SK-N-SH treated with all-trans-retinoic acid at 6 μM for 48 hours (cell line): ENCODE measurements at regions not wholly inside any gene's neighbourhood (a gene's known extent, or its start where the extent isn't known, plus 50 kb on each side); places are given as distances from the start of the nearest gene placed in this dataset.

ENCODE experiments used
- ATAC-seq: fragments of 200-7000 bp; cut with Tn5 transposase; 3 replicates; pipeline ENCODE4 v1.9.1; 2020; ENCODE audit warnings: mild to moderate bottlenecking, moderate library complexity
- ARNTL ChIP-seq: fragments of 450-650 bp; formaldehyde crosslinking; IDR thresholded peaks from 2 replicates; pipeline ENCODE4 v1.5.0; 2020; ENCODE audit warnings: low read depth, mild to moderate bottlenecking, moderate library complexity, borderline replicate concordance
- BACH2 ChIP-seq: fragments of 250-450 bp; sonication (Bioruptor Pico); IDR thresholded peaks from 2 replicates; pipeline ENCODE4 v1.9.0; 2021; ENCODE audit warnings: mild to moderate bottlenecking, borderline replicate concordance
- CREB5 ChIP-seq: fragments of 250-450 bp; sonication (Bioruptor Pico); IDR thresholded peaks from 2 replicates; pipeline ENCODE4 v1.5.1; 2020; ENCODE audit warnings: low read depth, mild to moderate bottlenecking, moderate library complexity
- CSDC2 ChIP-seq: fragments of 250-450 bp; sonication (Bioruptor Pico); IDR thresholded peaks from 2 replicates; pipeline ENCODE4 v1.5.0; 2020; ENCODE audit warnings: mild to moderate bottlenecking, moderate library complexity
- CSRNP3 ChIP-seq: fragments of 250-450 bp; sonication (Bioruptor Pico); IDR thresholded peaks from 2 replicates; pipeline ENCODE4 v1.5.1; 2021; ENCODE audit warnings: mild to moderate bottlenecking, moderate library complexity
- ESRRG ChIP-seq: fragments of 250-450 bp; sonication (Bioruptor Pico); IDR thresholded peaks from 2 replicates; pipeline ENCODE4 v1.6.1; 2021; ENCODE audit warnings: mild to moderate bottlenecking
- GLIS3 ChIP-seq: fragments of 250-450 bp; sonication (Bioruptor Pico); IDR thresholded peaks from 2 replicates; pipeline ENCODE4 v1.5.0; 2020; ENCODE audit warnings: mild to moderate bottlenecking, moderate library complexity
- ISL1 ChIP-seq: fragments of 250-450 bp; sonication (Bioruptor Pico); IDR thresholded peaks from 2 replicates; pipeline ENCODE4 v2.1.2; 2022; ENCODE audit warnings: mild to moderate bottlenecking, moderate library complexity
- OSR1 ChIP-seq: fragments of 250-450 bp; sonication (Bioruptor Pico); IDR thresholded peaks from 2 replicates; pipeline ENCODE4 v1.8.0; 2022; ENCODE audit warnings: moderate library complexity, mild to moderate bottlenecking, inconsistent platforms
- POU6F1 ChIP-seq: fragments of 250-450 bp; sonication (Bioruptor Pico); IDR thresholded peaks from 2 replicates; pipeline ENCODE4 v1.8.0; 2021; ENCODE audit warnings: low read depth, mild to moderate bottlenecking, moderate library complexity, borderline replicate concordance
- PPARA ChIP-seq: fragments of 250-450 bp; sonication (Bioruptor Pico); IDR thresholded peaks from 2 replicates; pipeline ENCODE4 v1.5.0; 2020; ENCODE audit warnings: mild to moderate bottlenecking, borderline replicate concordance
- RARB ChIP-seq: fragments of 250-450 bp; sonication (Bioruptor Pico); IDR thresholded peaks from 2 replicates; pipeline ENCODE4 v1.8.0; 2021; ENCODE audit warnings: mild to moderate bottlenecking, moderate library complexity
- SNAI2 ChIP-seq: fragments of 250-450 bp; sonication (Bioruptor Pico); IDR thresholded peaks from 2 replicates; pipeline ENCODE4 v1.5.0; 2020; ENCODE audit warnings: mild to moderate bottlenecking, moderate library complexity
- TOX ChIP-seq: fragments of 250-450 bp; sonication (Bioruptor Pico); IDR thresholded peaks from 2 replicates; pipeline ENCODE4 v1.8.0; 2021; ENCODE audit warnings: mild to moderate bottlenecking, moderate library complexity, borderline replicate concordance
- TSHZ2 ChIP-seq: fragments of 250-450 bp; sonication (Bioruptor Pico); IDR thresholded peaks from 2 replicates; pipeline ENCODE4 v1.5.0; 2020; ENCODE audit warnings: mild to moderate bottlenecking, moderate library complexity
- ZFP3 ChIP-seq: fragments of 250-450 bp; sonication (Bioruptor Pico); IDR thresholded peaks from 2 replicates; pipeline ENCODE4 v1.5.0; 2020; ENCODE audit warnings: mild to moderate bottlenecking, moderate library complexity
- ZFP30 ChIP-seq: fragments of 450-650 bp; formaldehyde crosslinking; IDR thresholded peaks from 2 replicates; pipeline ENCODE4 v1.5.0; 2022; ENCODE audit warnings: mild to moderate bottlenecking, moderate library complexity
- ZNF565 ChIP-seq: fragments of 450-650 bp; formaldehyde crosslinking; conservative IDR thresholded peaks from 2 replicates; pipeline ENCODE4 v1.5.0; 2020; ENCODE audit warnings: low read depth, mild to moderate bottlenecking, moderate library complexity
- ZNF70 ChIP-seq: fragments of 450-650 bp; formaldehyde crosslinking; IDR thresholded peaks from 2 replicates; pipeline ENCODE4 v1.5.0; 2020; ENCODE audit warnings: mild to moderate bottlenecking, moderate library complexity
- ZNF8 ChIP-seq: fragments of 450-650 bp; formaldehyde crosslinking; IDR thresholded peaks from 2 replicates; pipeline ENCODE4 v1.5.0; 2020; ENCODE audit warnings: mild to moderate bottlenecking, moderate library complexity

GRCh38 chr4:27358269-27358668 is 497.6 kb downstream of the STIM2 start:
- TF ChIP-seq ARNTL (CRISPR knock-in tag): no peak
- TF ChIP-seq SNAI2 (CRISPR knock-in tag): no peak

GRCh38 chr4:27360131-27360530 is 499.5 kb downstream of the STIM2 start:
- no peak for ATAC-seq
- TF ChIP-seq RARB: no peak
- TF ChIP-seq OSR1 (CRISPR knock-in tag): no peak
- TF ChIP-seq TSHZ2 (CRISPR knock-in tag): no peak
- no peak for TF ChIP-seq PPARA (CRISPR knock-in tag)
- TF ChIP-seq CSDC2 (CRISPR knock-in tag): no peak
- TF ChIP-seq ZNF8 (CRISPR knock-in tag): no peak
- TF ChIP-seq TOX (CRISPR knock-in tag): no peak
- TF ChIP-seq ZNF70 (CRISPR knock-in tag): no peak
- TF ChIP-seq ZNF565 (CRISPR knock-in tag): no peak
- TF ChIP-seq POU6F1 (CRISPR knock-in tag): no peak
- no peak for TF ChIP-seq ISL1 (CRISPR knock-in tag)
- TF ChIP-seq CREB5 (CRISPR knock-in tag): no peak
- TF ChIP-seq ARNTL (CRISPR knock-in tag): no peak
- TF ChIP-seq GLIS3 (CRISPR knock-in tag): no peak
- TF ChIP-seq BACH2: no peak
- TF ChIP-seq SNAI2 (CRISPR knock-in tag): no peak
- TF ChIP-seq CSRNP3: no peak
- TF ChIP-seq, all 23 proteins: peak for 0

More at GRCh38 chr4:27358269-27358668, 497.6 kb downstream of the STIM2 start:
- no peak for ATAC-seq

GRCh38 chr4:27360790-27361267 is 500.2 kb downstream of the STIM2 start:
- no peak for ATAC-seq
- TF ChIP-seq ZNF70 (CRISPR knock-in tag) (no peak), ISL1 (CRISPR knock-in tag) (no peak), ZFP3 (CRISPR knock-in tag) (no peak), ESRRG (CRISPR knock-in tag) (no peak), POU6F1 (CRISPR knock-in tag) (no peak), CSDC2 (CRISPR knock-in tag) (no peak), ARNTL (CRISPR knock-in tag) (no peak), ZNF8 (CRISPR knock-in tag) (no peak), ZFP30 (CRISPR knock-in tag) (no peak), RARB (no peak), PPARA (CRISPR knock-in tag) (no peak)
